ENCODE measurements at regions not wholly inside any gene's neighbourhood (a gene's known extent, or its start where the extent isn't known, plus 50 kb on each side); places are given as distances from the start of the nearest gene placed in this dataset.

GRCh38 chrX:42930951-42931350, 153.0 kb upstream of the PPP1R2C start:
- H3K9me3 Mint-ChIP-seq = peaks cover 4% of the 10 kb centered on the region
- no peaks in the 10 kb centered on the region for H3K36me3 Mint-ChIP-seq (ENCODE audit: low read depth)
- peaks cover 6% of the 10 kb centered on the region for H3K4me1 Mint-ChIP-seq
- ATAC-seq (replicated peaks) = no peak
- H3K4me3 Mint-ChIP-seq = no peak overlapping the region
- H3K27ac Mint-ChIP-seq = no peak overlapping the region
- no peaks in the 10 kb centered on the region for H3K27me3 Mint-ChIP-seq

GRCh38 chrX:42933187-42933586, 155.2 kb upstream of the PPP1R2C start:
- H3K4me3 Mint-ChIP-seq = peak overlapping the region; percentile 74
- ATAC-seq (replicated peaks) = no peak
- no peaks in the 10 kb centered on the region for H3K27me3 Mint-ChIP-seq
- peak overlapping the region; percentile 30 for H3K27ac Mint-ChIP-seq
- peaks cover 6% of the 10 kb centered on the region for H3K4me1 Mint-ChIP-seq
- H3K36me3 Mint-ChIP-seq (ENCODE audit: low read depth) = no peaks in the 10 kb centered on the region
- peaks cover 4% of the 10 kb centered on the region for H3K9me3 Mint-ChIP-seq

GRCh38 chrX:42934020-42934726, 156.2 kb upstream of the PPP1R2C start:
- Mint-ChIP-seq H3K9me3 (peaks cover 4% of the 10 kb centered on the region), H3K4me1 (peaks cover 12% of the 10 kb centered on the region), H3K36me3 (ENCODE audit: low read depth) (no peaks in the 10 kb centered on the region), H3K27me3 (no peaks in the 10 kb centered on the region), H3K4me3 (peak overlapping the region; percentile 74), H3K27ac (peak overlapping the region; percentile 84)
- peak; percentile 76 for ATAC-seq (replicated peaks)

- H3K27ac Mint-ChIP-seq = peak overlapping the region; percentile 56
- H3K9me3 Mint-ChIP-seq = no peaks in the 10 kb centered on the region
- no peaks in the 10 kb centered on the region for H3K27me3 Mint-ChIP-seq
- H3K4me3 Mint-ChIP-seq = no peak overlapping the region
- no peaks in the 10 kb centered on the region for H3K36me3 Mint-ChIP-seq (ENCODE audit: low read depth)
- peaks cover 16% of the 10 kb centered on the region for H3K4me1 Mint-ChIP-seq
- ATAC-seq (replicated peaks) = no peak
Observed at GRCh38 chrX:42941671-42942070, 163.7 kb upstream of the PPP1R2C start.

GRCh38 chrX:42943051-42943974, 165.3 kb upstream of the PPP1R2C start:
- ATAC-seq (replicated peaks) = peak; percentile 53
- Mint-ChIP-seq H3K27ac (peak overlapping the region; percentile 96), H3K27me3 (no peaks in the 10 kb centered on the region), H3K9me3 (no peaks in the 10 kb centered on the region), H3K4me1 (peaks cover 24% of the 10 kb centered on the region), H3K36me3 (ENCODE audit: low read depth) (no peaks in the 10 kb centered on the region), H3K4me3 (peak overlapping the region; percentile 91)

GRCh38 chrX:42944381-42944998, 166.5 kb upstream of the PPP1R2C start:
- H3K27me3 Mint-ChIP-seq = no peaks in the 10 kb centered on the region
- no peaks in the 10 kb centered on the region for H3K36me3 Mint-ChIP-seq (ENCODE audit: low read depth)
- peaks cover 26% of the 10 kb centered on the region for H3K4me1 Mint-ChIP-seq
- peak overlapping the region; percentile 96 for H3K27ac Mint-ChIP-seq
- H3K9me3 Mint-ChIP-seq = no peaks in the 10 kb centered on the region
- H3K4me3 Mint-ChIP-seq = peak overlapping the region; percentile 91
- peak; percentile 54 for ATAC-seq (replicated peaks)

GRCh38 chrX:42946544-42947194, 168.7 kb upstream of the PPP1R2C start:
- Mint-ChIP-seq H3K27me3 (no peaks in the 10 kb centered on the region), H3K9me3 (no peaks in the 10 kb centered on the region), H3K4me1 (peaks cover 26% of the 10 kb centered on the region), H3K36me3 (ENCODE audit: low read depth) (no peaks in the 10 kb centered on the region), H3K27ac (peak overlapping the region; percentile 96), H3K4me3 (peak overlapping the region; percentile 91)
- ATAC-seq (replicated peaks) = peak; percentile 45

GRCh38 chrX:42948723-42949657, 171.0 kb upstream of the PPP1R2C start:
- Mint-ChIP-seq H3K4me1 (peaks cover 22% of the 10 kb centered on the region), H3K27ac (peak overlapping the region; percentile 96), H3K27me3 (no peaks in the 10 kb centered on the region), H3K36me3 (ENCODE audit: low read depth) (no peaks in the 10 kb centered on the region), H3K9me3 (no peaks in the 10 kb centered on the region), H3K4me3 (peak overlapping the region; percentile 91)
- ATAC-seq (replicated peaks) = peak; percentile 12

- Mint-ChIP-seq H3K36me3 (ENCODE audit: low read depth) (no peaks in the 10 kb centered on the region), H3K27ac (peak overlapping the region; percentile 52), H3K27me3 (no peaks in the 10 kb centered on the region), H3K4me1 (peaks cover 14% of the 10 kb centered on the region), H3K4me3 (peak overlapping the region; percentile 28), H3K9me3 (no peaks in the 10 kb centered on the region)
- peak; percentile 68 for ATAC-seq (replicated peaks)
Observed at GRCh38 chrX:42951747-42952146, 173.8 kb upstream of the PPP1R2C start.

GRCh38 chrX:42952621-42953020, 174.7 kb upstream of the PPP1R2C start:
- H3K4me3 Mint-ChIP-seq = no peak overlapping the region
- H3K27ac Mint-ChIP-seq = no peak overlapping the region
- no peak for ATAC-seq (replicated peaks)
- H3K4me1 Mint-ChIP-seq = peaks cover 9% of the 10 kb centered on the region
- no peaks in the 10 kb centered on the region for H3K27me3 Mint-ChIP-seq
- H3K36me3 Mint-ChIP-seq (ENCODE audit: low read depth) = no peaks in the 10 kb centered on the region
- H3K9me3 Mint-ChIP-seq = no peaks in the 10 kb centered on the region

- Mint-ChIP-seq H3K27me3 (no peaks in the 10 kb centered on the region), H3K36me3 (ENCODE audit: low read depth) (no peaks in the 10 kb centered on the region), H3K4me3 (peak overlapping the region; percentile 15), H3K4me1 (no peaks in the 10 kb centered on the region), H3K9me3 (no peaks in the 10 kb centered on the region), H3K27ac (no peak overlapping the region)
- ATAC-seq (replicated peaks) = no peak
Observed at GRCh38 chrX:42954880-42955279, 176.9 kb upstream of the PPP1R2C start.

- Mint-ChIP-seq H3K4me3 (peak overlapping the region; percentile 20), H3K9me3 (no peaks in the 10 kb centered on the region), H3K4me1 (no peaks in the 10 kb centered on the region), H3K36me3 (ENCODE audit: low read depth) (no peaks in the 10 kb centered on the region), H3K27ac (no peak overlapping the region), H3K27me3 (no peaks in the 10 kb centered on the region)
- no peak for ATAC-seq (replicated peaks)
Observed at GRCh38 chrX:42955349-42955748, 177.4 kb upstream of the PPP1R2C start.

GRCh38 chrX:42967681-42968300, 189.8 kb upstream of the PPP1R2C start:
- no peak for ATAC-seq (replicated peaks)
- Mint-ChIP-seq H3K27me3 (no peaks in the 10 kb centered on the region), H3K4me3 (no peak overlapping the region), H3K36me3 (ENCODE audit: low read depth) (no peaks in the 10 kb centered on the region), H3K4me1 (no peaks in the 10 kb centered on the region), H3K27ac (no peak overlapping the region), H3K9me3 (no peaks in the 10 kb centered on the region)
